RWPE1 (cell line): ENCODE measurements at regions not wholly inside any gene's neighbourhood (a gene's known extent, or its start where the extent isn't known, plus 50 kb on each side); places are given as distances from the start of the nearest gene placed in this dataset.

Source experiments
- CTCF ChIA-PET: fragments of 350-600 bp; sonication (Branson Sonifier 250); formaldehyde crosslinking; extraction: SDS; loops from one replicate; lab custom pipeline; 2021; lab: Yijun Ruan, JAX
- POLR2A ChIA-PET: fragments of 400-600 bp; formaldehyde crosslinking; extraction: SDS; loops from one replicate; lab custom pipeline; 2020; ENCODE audit warnings: antibody characterized with exemption; ENCODE audit not compliant: low non-redundant PET; lab: Yijun Ruan, JAX
- DNase-seq: peaks from one replicate; pipeline ENCODE4 v3.0.0; 2012; ENCODE audit warnings: low spot score
- H3K27ac ChIP-seq: fragments of 450-650 bp; 2 replicates; pipeline ENCODE4 v1.5.1; 2017
- TF ChIP-seq, protein P1 (sequence below): fragments of 450-650 bp; conservative IDR thresholded peaks from 2 replicates; pipeline ENCODE4 v1.5.1; 2017; ENCODE audit warnings: low read depth, mild to moderate bottlenecking

DNA sequence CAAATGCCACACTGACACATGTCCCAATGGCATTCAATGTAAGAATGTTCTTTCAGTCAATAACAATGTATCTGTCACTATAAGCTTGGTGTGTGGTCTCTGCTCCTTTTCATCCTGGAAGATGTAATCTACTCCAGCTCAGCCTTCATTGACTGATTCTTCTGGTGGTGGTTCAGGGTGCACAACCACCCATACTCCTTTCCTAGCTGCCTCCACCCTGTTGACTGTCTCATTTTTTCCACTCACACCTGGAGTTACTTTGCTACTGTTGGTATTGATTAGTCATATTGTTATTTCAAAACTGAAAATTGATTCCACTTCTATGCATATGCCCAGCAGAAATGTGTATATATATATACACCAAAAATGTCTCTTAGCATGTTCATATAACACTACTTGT is 140.5 kb downstream of the ASB9 start:
- TF ChIP-seq, protein P1, sequence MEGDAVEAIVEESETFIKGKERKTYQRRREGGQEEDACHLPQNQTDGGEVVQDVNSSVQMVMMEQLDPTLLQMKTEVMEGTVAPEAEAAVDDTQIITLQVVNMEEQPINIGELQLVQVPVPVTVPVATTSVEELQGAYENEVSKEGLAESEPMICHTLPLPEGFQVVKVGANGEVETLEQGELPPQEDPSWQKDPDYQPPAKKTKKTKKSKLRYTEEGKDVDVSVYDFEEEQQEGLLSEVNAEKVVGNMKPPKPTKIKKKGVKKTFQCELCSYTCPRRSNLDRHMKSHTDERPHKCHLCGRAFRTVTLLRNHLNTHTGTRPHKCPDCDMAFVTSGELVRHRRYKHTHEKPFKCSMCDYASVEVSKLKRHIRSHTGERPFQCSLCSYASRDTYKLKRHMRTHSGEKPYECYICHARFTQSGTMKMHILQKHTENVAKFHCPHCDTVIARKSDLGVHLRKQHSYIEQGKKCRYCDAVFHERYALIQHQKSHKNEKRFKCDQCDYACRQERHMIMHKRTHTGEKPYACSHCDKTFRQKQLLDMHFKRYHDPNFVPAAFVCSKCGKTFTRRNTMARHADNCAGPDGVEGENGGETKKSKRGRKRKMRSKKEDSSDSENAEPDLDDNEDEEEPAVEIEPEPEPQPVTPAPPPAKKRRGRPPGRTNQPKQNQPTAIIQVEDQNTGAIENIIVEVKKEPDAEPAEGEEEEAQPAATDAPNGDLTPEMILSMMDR: no peak
- ChIA-PET POLR2A (no interaction called here), CTCF (no interaction called here)
- H3K27ac ChIP-seq: no peak overlapping the region
- no peak for DNase-seq

DNA sequence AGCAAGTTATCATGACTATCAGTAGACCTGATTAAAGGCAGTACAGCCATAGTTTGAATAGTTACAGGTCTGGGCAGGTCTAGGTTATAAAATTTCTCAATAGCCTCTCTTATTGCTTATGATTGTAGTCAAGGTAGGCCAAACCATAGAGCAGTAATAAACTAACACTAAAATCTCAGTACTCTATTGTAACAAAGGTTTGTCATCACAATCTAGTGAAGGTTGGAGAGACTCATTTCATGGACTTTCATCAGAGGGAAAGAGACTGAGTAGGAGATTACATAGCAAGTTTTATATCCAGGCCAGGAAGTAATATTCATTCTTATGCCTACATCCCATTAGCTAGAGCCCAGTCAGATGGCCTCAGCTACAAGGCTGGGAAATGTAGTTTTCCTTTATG is 141.0 kb downstream of the ASB9 start:
- no peak for DNase-seq
- CTCF ChIA-PET: no interaction called here
- TF ChIP-seq, protein P1: no peak
- H3K27ac ChIP-seq: no peak overlapping the region
- POLR2A ChIA-PET: no interaction called here

DNA sequence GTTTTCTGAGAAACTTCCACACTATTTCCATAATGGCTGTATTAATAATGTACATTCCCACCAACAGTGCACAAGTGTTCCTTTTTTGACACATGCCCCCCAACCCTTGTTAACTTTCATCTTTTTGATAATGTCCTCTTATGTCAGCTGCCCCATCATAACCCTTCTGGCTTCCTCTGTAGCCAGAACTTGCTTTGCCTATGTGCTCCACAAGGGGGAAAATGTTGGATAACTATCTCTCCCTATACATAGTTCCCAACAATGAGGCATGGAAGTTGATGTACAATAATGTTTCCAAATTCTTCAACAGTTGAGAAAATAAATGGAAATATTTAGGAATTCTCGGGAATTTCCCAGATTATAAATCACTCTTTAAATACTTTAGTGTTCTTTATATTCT is 142.9 kb downstream of the ASB9 start:
- POLR2A ChIA-PET: no interaction called here
- no peak for DNase-seq
- CTCF ChIA-PET: no interaction called here
- TF ChIP-seq, protein P1: no peak
- H3K27ac ChIP-seq: no peak overlapping the region

DNA sequence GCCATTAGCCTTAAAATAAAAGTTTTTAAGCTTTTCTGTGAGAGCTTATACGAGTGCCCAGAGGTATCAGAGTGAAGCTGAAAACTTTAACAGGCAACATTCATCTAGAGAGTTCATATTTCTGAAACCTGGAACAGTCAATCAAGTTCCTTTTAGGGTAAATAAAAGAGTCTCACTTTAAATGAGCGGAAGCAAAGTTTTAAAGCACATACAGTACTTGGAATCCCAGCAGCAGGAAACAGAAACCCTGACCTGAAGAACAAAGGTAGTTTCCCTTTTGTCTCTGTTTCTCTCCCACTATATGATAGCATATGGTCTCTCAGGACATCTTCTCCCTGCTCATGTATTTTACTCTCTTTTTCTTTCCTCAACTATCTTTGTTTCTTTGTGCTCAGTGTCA is 153.0 kb downstream of the ASB9 start:
- H3K27ac ChIP-seq: no peak overlapping the region
- no peak for DNase-seq
- ChIA-PET CTCF (no interaction called here), POLR2A (no interaction called here)
- TF ChIP-seq, protein P1: no peak

DNA sequence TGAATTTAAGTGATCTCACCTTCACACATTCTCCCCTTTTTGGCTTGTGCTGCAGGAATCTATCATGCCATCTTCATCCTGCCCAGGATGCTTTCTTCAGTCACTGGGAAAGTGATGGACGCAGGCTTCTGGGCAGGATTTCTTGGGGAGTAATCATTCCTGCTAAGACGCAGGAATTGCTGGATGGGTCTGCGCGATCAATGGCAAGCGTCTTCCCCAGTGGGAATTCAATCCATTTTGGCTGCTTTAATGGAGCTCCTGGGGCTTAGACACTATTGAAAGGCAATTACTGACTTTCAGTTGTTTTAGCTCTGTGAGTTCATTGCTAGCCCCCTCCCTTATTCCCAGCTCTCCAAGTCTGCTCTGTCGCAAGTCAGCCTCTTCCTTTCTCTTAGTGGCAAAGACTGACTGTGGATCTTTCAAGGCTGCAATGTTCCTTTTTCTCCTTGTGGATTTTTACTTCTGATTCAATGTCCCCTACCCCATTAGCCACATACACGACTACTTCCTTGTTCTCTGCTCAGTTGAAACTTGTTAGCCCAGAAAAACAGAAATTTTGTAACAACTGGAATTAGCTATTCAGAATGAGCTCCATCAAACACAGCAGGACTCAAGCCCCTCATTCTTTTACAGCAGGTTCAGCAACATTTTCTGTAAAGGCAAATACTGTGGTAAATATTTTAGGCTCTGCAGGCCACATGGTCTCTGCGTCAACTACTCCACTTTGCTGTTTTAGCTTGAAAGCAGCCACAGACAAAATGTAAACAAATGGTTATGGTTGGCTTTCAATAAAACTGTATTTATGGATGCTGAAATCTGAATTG is 154.9 kb downstream of the ASB9 start:
- POLR2A ChIA-PET: no interaction called here
- no peak for DNase-seq
- no peak overlapping the region for H3K27ac ChIP-seq
- TF ChIP-seq, protein P1: no peak
- CTCF ChIA-PET: no interaction called here

DNA sequence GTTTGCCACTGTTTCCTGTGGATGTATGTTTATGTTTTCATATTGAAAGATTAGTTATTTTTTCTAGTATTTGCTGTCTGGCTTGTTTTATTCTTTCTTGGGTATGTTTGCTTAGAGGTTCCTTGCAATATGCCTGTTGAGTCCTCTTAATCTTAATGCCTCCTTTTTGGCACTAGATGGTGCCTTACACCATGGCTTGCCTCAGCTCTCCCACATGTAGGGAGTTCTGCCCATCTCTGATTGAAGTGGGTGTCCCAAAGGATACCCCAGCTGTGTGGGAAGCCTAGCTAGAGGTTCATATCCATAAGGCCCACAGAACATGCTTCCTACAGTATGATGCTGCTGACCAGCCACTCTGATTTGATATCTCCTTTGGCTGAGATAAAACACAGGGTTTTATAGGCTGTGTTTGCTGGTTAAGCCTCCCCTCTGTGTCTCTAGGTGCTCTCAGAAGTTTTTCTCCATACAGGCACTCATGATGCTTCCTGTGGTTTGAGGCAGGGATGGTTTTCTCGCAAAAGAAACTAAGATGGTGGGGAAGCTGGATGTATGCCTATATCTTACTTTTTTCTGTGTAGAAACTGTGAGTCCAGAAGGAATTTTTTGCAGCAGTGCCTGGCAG is 162.4 kb downstream of the ASB9 start:
- H3K27ac ChIP-seq: no peak overlapping the region
- ChIA-PET POLR2A (no interaction called here), CTCF (interaction anchor here (1.0 kb wide), 1 partner anchor 136 kb away, joined by 3 read pairs; no protein-coding TSS in a partner anchor)
- no peak for DNase-seq
- TF ChIP-seq, protein P1: no peak
